IMR-90 (cell line): ENCODE measurements at regions not wholly inside any gene's neighbourhood (a gene's known extent, or its start where the extent isn't known, plus 50 kb on each side); places are given as distances from the start of the nearest gene placed in this dataset.
A peak's percentile ranks its signal among the peaks of the same experiment; 100 is the strongest.

Source experiments
- ATAC-seq: fragments of 200-7000 bp; cut with Tn5 transposase; 2 replicates; pipeline ENCODE4 v1.9.1; 2020; ENCODE audit warnings: low read depth, mild to moderate bottlenecking, moderate library complexity
- BruUV-seq: library from RNA; stranded (reverse); fragments of 400-500 nt; replicated peaks from 2 replicates; lab custom pipeline; 2021; lab: Mats Ljungman, UMichigan
- CTCF ChIA-PET: fragments of 300-600 bp; formaldehyde crosslinking; extraction: SDS; loops from one replicate; lab custom pipeline; 2021; ENCODE audit warnings: antibody characterized with exemption; lab: Yijun Ruan, JAX
- POLR2A ChIA-PET: fragments of 300-600 bp; sonication (Branson Sonifier 250); formaldehyde crosslinking; loops from one replicate; lab custom pipeline; 2022; ENCODE audit warnings: antibody characterized with exemption; ENCODE audit not compliant: unreplicated experiment; lab: Charles Lee
- DNase-seq: peaks from one replicate; pipeline ENCODE4 v3.0.0; 2013
- H2AFZ ChIP-seq: replicated peaks from 2 replicates; pipeline ENCODE3; 2013; ENCODE audit warnings: low read length, mild to moderate bottlenecking; ENCODE audit not compliant: poor library complexity
- H2AK5ac ChIP-seq: 2 replicates; pipeline ENCODE4 v1.6.1; 2013; ENCODE audit warnings: low read depth, low read length, inconsistent platforms
- H2AK9ac ChIP-seq: replicated peaks from 2 replicates; pipeline ENCODE3; 2013; ENCODE audit warnings: mild to moderate bottlenecking, low read depth, low read length, moderate library complexity; ENCODE audit not compliant: poor library complexity
- H2BK120ac ChIP-seq: 2 replicates; pipeline ENCODE4 v1.6.1; 2013; ENCODE audit warnings: low read depth, low read length, inconsistent platforms
- H2BK15ac ChIP-seq: 3 replicates; pipeline ENCODE4 v1.6.1; 2013; ENCODE audit warnings: low read depth, low read length, inconsistent platforms
- H2BK20ac ChIP-seq: 2 replicates; pipeline ENCODE4 v1.6.1; 2013; ENCODE audit warnings: low read depth, mild to moderate bottlenecking, inconsistent platforms, low read length, moderate library complexity
- H2BK5ac ChIP-seq: 2 replicates; pipeline ENCODE4 v1.6.1; 2013; ENCODE audit warnings: mild to moderate bottlenecking, low read depth, low read length, inconsistent platforms; ENCODE audit not compliant: poor library complexity, severe bottlenecking
- H3K14ac ChIP-seq: replicated peaks from 2 replicates; pipeline ENCODE4 v1.6.1; 2013; ENCODE audit warnings: low read depth, low read length, inconsistent platforms
- H3K18ac ChIP-seq: 2 replicates; pipeline ENCODE4 v1.6.1; 2013; ENCODE audit warnings: low read depth, low read length, control low read depth
- H3K23ac ChIP-seq: 2 replicates; pipeline ENCODE4 v1.6.1; 2013; ENCODE audit warnings: low read depth, low read length, inconsistent platforms
- H3K27ac ChIP-seq: 2 replicates; pipeline ENCODE4 v1.5.1; 2013; ENCODE audit warnings: mild to moderate bottlenecking, control low read depth, low read length; ENCODE audit not compliant: insufficient read depth
- H3K27me3 ChIP-seq: 2 replicates; pipeline ENCODE4 v1.6.1; 2013; ENCODE audit warnings: low read length; ENCODE audit not compliant: control insufficient read depth, insufficient read depth
- H3K36me3 ChIP-seq: 2 replicates; pipeline ENCODE4 v1.6.1; 2013; ENCODE audit warnings: low read length, mixed read lengths; ENCODE audit not compliant: control insufficient read depth, insufficient read depth
- H3K4ac ChIP-seq: 2 replicates; pipeline ENCODE4 v1.6.1; 2013; ENCODE audit warnings: low read depth, low read length, inconsistent platforms
- H3K4me1 ChIP-seq: 2 replicates; pipeline ENCODE4 v1.6.1; 2013; ENCODE audit warnings: low read length, mixed read lengths; ENCODE audit not compliant: control insufficient read depth, insufficient read depth
- H3K4me2 ChIP-seq: 2 replicates; pipeline ENCODE4 v1.6.1; 2013; ENCODE audit warnings: low read depth, mild to moderate bottlenecking, control low read depth, low read length, moderate library complexity
- H3K4me3 ChIP-seq: 2 replicates; pipeline ENCODE4 v1.5.1; 2013; ENCODE audit warnings: low read depth, mild to moderate bottlenecking, control low read depth, low read length, moderate library complexity; ENCODE audit not compliant: insufficient read depth
- H3K56ac ChIP-seq: 2 replicates; pipeline ENCODE4 v1.6.1; 2013; ENCODE audit warnings: low read length, inconsistent platforms; ENCODE audit not compliant: insufficient read depth; ENCODE audit errors: extremely low read depth
- H3K79me1 ChIP-seq, 2 experiments: 2 replicates each; pipeline ENCODE4 v1.6.1; 2013; ENCODE audit warnings: low read length in 2 of 2, inconsistent platforms in 1 of 2, low read depth in 1 of 2
- H3K9ac ChIP-seq: 2 replicates; pipeline ENCODE4 v1.6.1; 2013; ENCODE audit warnings: low read depth, low read length, control low read depth
- H3K9me1 ChIP-seq: 2 replicates; pipeline ENCODE4 v1.6.1; 2013; ENCODE audit warnings: low read length, inconsistent platforms; ENCODE audit not compliant: insufficient read depth
- H3K9me3 ChIP-seq: 2 replicates; pipeline ENCODE4 v1.6.1; 2013; ENCODE audit warnings: low read length; ENCODE audit not compliant: control insufficient read depth, insufficient read depth
- H4K20me1 ChIP-seq: 2 replicates; pipeline ENCODE4 v1.6.1; 2013; ENCODE audit warnings: low read length, inconsistent platforms; ENCODE audit not compliant: insufficient read depth
- H4K5ac ChIP-seq: 2 replicates; pipeline ENCODE4 v1.6.1; 2013; ENCODE audit warnings: mild to moderate bottlenecking, low read depth, low read length, control low read depth
- H4K8ac ChIP-seq, 2 experiments: 2 replicates each; pipeline ENCODE4 v1.6.1; 2013; ENCODE audit warnings: low read depth in 2 of 2, low read length in 2 of 2, control low read depth in 1 of 2, inconsistent platforms in 1 of 2
- H4K91ac ChIP-seq: 2 replicates; pipeline ENCODE4 v1.6.1; 2013; ENCODE audit warnings: low read depth, low read length, inconsistent platforms; ENCODE audit not compliant: insufficient read depth
- BHLHE40 ChIP-seq: fragments of 150-350 bp; IDR thresholded peaks from 2 replicates; pipeline ENCODE4 v1.6.1; 2016; ENCODE audit warnings: mild to moderate bottlenecking, low read depth, low read length
- CEBPB ChIP-seq: IDR thresholded peaks from 2 replicates; pipeline ENCODE4 v1.6.1; 2012; ENCODE audit warnings: low read depth, low read length, improper control_type of control experiment
- CHD1 ChIP-seq: IDR thresholded peaks from 2 replicates; pipeline ENCODE4 v1.6.1; 2012; ENCODE audit warnings: low read depth, low read length, improper control_type of control experiment
- FOS ChIP-seq: fragments of 150-350 bp; IDR thresholded peaks from 2 replicates; pipeline ENCODE4 v1.6.1; 2016; ENCODE audit warnings: low read depth, low read length
- MAFK ChIP-seq: IDR thresholded peaks from 2 replicates; pipeline ENCODE4 v1.6.1; 2012; ENCODE audit warnings: low read depth, low read length, improper control_type of control experiment
- MAZ ChIP-seq: IDR thresholded peaks from 2 replicates; pipeline ENCODE4 v1.6.1; 2012; ENCODE audit warnings: low read depth, mild to moderate bottlenecking, low read length, improper control_type of control experiment, moderate library complexity, borderline replicate concordance
- MXI1 ChIP-seq: IDR thresholded peaks from 2 replicates; pipeline ENCODE4 v1.6.1; 2012; ENCODE audit warnings: low read depth, mild to moderate bottlenecking, low read length, moderate library complexity, borderline replicate concordance
- NFE2L2 ChIP-seq: fragments of 150-350 bp; IDR thresholded peaks from 2 replicates; pipeline ENCODE4 v1.6.1; 2016; ENCODE audit warnings: low read depth, mild to moderate bottlenecking, low read length
- POLR2A ChIP-seq: IDR thresholded peaks from 2 replicates; pipeline ENCODE4 v1.6.1; 2012; ENCODE audit warnings: mild to moderate bottlenecking, low read depth, low read length
- RAD21 ChIP-seq: IDR thresholded peaks from 2 replicates; pipeline ENCODE4 v1.6.1; 2012; ENCODE audit warnings: low read length, improper control_type of control experiment
- RCOR1 ChIP-seq: IDR thresholded peaks from 2 replicates; pipeline ENCODE4 v1.6.1; 2012; ENCODE audit warnings: mild to moderate bottlenecking, low read length, improper control_type of control experiment; ENCODE audit not compliant: insufficient replicate concordance
- RFX5 ChIP-seq: IDR thresholded peaks from 2 replicates; pipeline ENCODE4 v1.8.0; 2012; ENCODE audit warnings: low read depth, mild to moderate bottlenecking, low read length, moderate library complexity
- SMC3 ChIP-seq: fragments of 150-350 bp; IDR thresholded peaks from 2 replicates; pipeline ENCODE4 v1.6.1; 2016; ENCODE audit warnings: low read depth, mild to moderate bottlenecking, antibody characterized with exemption, low read length, moderate library complexity
- dilution Hi-C: fragments of 300-500 bp; cut with HindIII; formaldehyde crosslinking; loops from one replicate; pipeline ENCODE4 v1.14.3; 2018; ENCODE audit warnings: low sequenced_read_pairs; ENCODE audit not compliant: unreplicated experiment
- in situ Hi-C: fragments of 300-500 bp; cut with MboI; formaldehyde crosslinking; loops from 3 replicates; pipeline ENCODE4 v1.14.3; 2019; ENCODE audit warnings: low sequenced_read_pairs, inconsistent platforms, mixed read lengths
- intact Hi-C: fragments of 100-400 bp; cut with micrococcal nuclease; formaldehyde crosslinking; loops from 2 replicates; pipeline ENCODE4 v1.10.0; 2022
- TF ChIP-seq, protein P1 (sequence below): fragments of 150-350 bp; IDR thresholded peaks from 2 replicates; pipeline ENCODE4 v1.6.1; 2016; ENCODE audit warnings: low read depth, mild to moderate bottlenecking, low read length, moderate library complexity, borderline replicate concordance
- TF ChIP-seq, protein P2 (sequence below): fragments of 150-350 bp; IDR thresholded peaks from 2 replicates; pipeline ENCODE4 v1.6.1; 2017; ENCODE audit warnings: mild to moderate bottlenecking, antibody characterized with exemption, low read length, low read depth
- TF ChIP-seq, protein P3 (sequence below): conservative IDR thresholded peaks from 2 replicates; pipeline ENCODE4 v1.5.1; 2012; ENCODE audit warnings: mild to moderate bottlenecking, low read depth, low read length, improper control_type of control experiment

DNA sequence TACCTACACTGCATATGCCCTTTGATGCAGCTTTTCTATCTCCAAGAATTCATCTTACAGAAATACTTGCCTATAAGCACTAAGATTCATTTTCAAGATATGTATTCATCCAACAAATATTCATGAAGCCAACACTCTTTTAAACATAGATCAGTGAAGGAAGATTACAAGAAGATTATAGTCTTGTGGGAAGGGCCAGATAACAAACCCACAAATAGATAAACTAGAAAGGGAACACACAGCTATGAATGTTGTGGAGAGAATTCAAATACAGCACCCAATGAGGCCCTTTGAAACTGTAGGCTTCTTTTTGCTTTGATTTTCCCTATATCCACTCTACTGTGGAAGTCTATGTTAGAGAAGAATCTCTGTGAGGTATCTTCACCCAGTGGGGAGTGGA, 186.7 kb upstream of the RBMS1 start:
- H3K9me1 ChIP-seq = no peaks in the 10 kb centered on the region
- no peaks in the 10 kb centered on the region for H3K36me3 ChIP-seq
- H3K9me3 ChIP-seq = no peaks in the 10 kb centered on the region
- ATAC-seq = peak; percentile 60; the same call in 1 of the 2 replicates
- no peak overlapping the region for H2AK5ac ChIP-seq
- DNase-seq = peak; percentile 49
- no peak for TF ChIP-seq CEBPB
- TF ChIP-seq, protein P1, sequence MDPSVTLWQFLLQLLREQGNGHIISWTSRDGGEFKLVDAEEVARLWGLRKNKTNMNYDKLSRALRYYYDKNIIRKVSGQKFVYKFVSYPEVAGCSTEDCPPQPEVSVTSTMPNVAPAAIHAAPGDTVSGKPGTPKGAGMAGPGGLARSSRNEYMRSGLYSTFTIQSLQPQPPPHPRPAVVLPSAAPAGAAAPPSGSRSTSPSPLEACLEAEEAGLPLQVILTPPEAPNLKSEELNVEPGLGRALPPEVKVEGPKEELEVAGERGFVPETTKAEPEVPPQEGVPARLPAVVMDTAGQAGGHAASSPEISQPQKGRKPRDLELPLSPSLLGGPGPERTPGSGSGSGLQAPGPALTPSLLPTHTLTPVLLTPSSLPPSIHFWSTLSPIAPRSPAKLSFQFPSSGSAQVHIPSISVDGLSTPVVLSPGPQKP = no peak
- no peak for TF ChIP-seq FOS
- TF ChIP-seq MAZ = no peak
- TF ChIP-seq SMC3 = no peak
- no peak for TF ChIP-seq MAFK
- TF ChIP-seq CHD1 = no peak
- TF ChIP-seq MXI1 = no peak
- no peak for TF ChIP-seq NFE2L2
- TF ChIP-seq POLR2A = no peak
- TF ChIP-seq, protein P2, sequence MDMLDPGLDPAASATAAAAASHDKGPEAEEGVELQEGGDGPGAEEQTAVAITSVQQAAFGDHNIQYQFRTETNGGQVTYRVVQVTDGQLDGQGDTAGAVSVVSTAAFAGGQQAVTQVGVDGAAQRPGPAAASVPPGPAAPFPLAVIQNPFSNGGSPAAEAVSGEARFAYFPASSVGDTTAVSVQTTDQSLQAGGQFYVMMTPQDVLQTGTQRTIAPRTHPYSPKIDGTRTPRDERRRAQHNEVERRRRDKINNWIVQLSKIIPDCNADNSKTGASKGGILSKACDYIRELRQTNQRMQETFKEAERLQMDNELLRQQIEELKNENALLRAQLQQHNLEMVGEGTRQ = no peak
- TF ChIP-seq RAD21 = no peak
- no peak for TF ChIP-seq RCOR1
- TF ChIP-seq, protein P3, sequence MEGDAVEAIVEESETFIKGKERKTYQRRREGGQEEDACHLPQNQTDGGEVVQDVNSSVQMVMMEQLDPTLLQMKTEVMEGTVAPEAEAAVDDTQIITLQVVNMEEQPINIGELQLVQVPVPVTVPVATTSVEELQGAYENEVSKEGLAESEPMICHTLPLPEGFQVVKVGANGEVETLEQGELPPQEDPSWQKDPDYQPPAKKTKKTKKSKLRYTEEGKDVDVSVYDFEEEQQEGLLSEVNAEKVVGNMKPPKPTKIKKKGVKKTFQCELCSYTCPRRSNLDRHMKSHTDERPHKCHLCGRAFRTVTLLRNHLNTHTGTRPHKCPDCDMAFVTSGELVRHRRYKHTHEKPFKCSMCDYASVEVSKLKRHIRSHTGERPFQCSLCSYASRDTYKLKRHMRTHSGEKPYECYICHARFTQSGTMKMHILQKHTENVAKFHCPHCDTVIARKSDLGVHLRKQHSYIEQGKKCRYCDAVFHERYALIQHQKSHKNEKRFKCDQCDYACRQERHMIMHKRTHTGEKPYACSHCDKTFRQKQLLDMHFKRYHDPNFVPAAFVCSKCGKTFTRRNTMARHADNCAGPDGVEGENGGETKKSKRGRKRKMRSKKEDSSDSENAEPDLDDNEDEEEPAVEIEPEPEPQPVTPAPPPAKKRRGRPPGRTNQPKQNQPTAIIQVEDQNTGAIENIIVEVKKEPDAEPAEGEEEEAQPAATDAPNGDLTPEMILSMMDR = no peak
- no peak for TF ChIP-seq BHLHE40
- TF ChIP-seq RFX5 = no peak
- intact Hi-C loops (no loop called here), dilution Hi-C loops (no loop called here), in situ Hi-C loops (no loop called here)
- no peak overlapping the region for H3K23ac ChIP-seq
- no peak overlapping the region for H3K4me2 ChIP-seq
- H3K4ac ChIP-seq = no peak overlapping the region
- BruUV-seq = no TSS peak
- no peak overlapping the region for H4K8ac ChIP-seq
- H2AFZ ChIP-seq = no peak overlapping the region
- no peak overlapping the region for H2AK9ac ChIP-seq
- H3K27ac ChIP-seq = no peak overlapping the region
- H4K5ac ChIP-seq = no peak overlapping the region
- no peaks in the 10 kb centered on the region for H3K4me1 ChIP-seq
- no peak overlapping the region for H2BK120ac ChIP-seq
- no peak overlapping the region for H3K14ac ChIP-seq
- H3K4me3 ChIP-seq = no peak overlapping the region
- no peak overlapping the region for H2BK15ac ChIP-seq
- CTCF ChIA-PET = no interaction called here
- H4K20me1 ChIP-seq = no peaks in the 10 kb centered on the region
- POLR2A ChIA-PET = no interaction called here
- no peaks in the 10 kb centered on the region for H3K79me1 ChIP-seq
- no peak overlapping the region for H3K9ac ChIP-seq
- H4K91ac ChIP-seq = no peak overlapping the region
- H3K27me3 ChIP-seq = no peaks in the 10 kb centered on the region
- no peak overlapping the region for H2BK5ac ChIP-seq
- no peak overlapping the region for H3K18ac ChIP-seq
- no peak overlapping the region for H3K56ac ChIP-seq
- H2BK20ac ChIP-seq = no peak overlapping the region
